ENCODE measurements at regions not wholly inside any gene's neighbourhood (a gene's known extent, or its start where the extent isn't known, plus 50 kb on each side); places are given as distances from the start of the nearest gene placed in this dataset.

GRCh38 chr10:8590518-8590917 is 536.0 kb downstream of the GATA3 start:
- no peak for DNase-seq (ENCODE audit: low read depth in 2 of 3, low spot score in 1 of 3)

DNA sequence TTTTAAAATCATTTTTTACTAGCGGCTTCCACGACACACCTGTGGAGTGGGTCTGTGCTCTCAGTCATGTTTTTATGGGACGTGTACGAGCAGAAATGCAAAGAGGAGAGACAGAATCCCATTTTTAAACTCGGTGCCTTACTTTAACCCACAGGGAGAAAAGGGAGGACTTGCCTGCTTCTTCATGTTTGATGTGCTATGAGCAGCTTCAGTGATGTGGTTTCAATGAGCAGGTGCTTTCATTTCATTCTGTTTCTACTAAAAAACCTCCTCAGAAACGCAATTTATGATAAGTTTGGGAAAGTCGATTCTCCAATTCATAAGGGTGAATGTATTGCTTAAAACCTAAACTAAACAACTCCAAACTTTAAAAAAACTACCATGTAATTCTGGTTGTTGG is 537.2 kb downstream of the GATA3 start:
- no peak for DNase-seq (ENCODE audit: low read depth in 2 of 3, low spot score in 1 of 3)

DNA sequence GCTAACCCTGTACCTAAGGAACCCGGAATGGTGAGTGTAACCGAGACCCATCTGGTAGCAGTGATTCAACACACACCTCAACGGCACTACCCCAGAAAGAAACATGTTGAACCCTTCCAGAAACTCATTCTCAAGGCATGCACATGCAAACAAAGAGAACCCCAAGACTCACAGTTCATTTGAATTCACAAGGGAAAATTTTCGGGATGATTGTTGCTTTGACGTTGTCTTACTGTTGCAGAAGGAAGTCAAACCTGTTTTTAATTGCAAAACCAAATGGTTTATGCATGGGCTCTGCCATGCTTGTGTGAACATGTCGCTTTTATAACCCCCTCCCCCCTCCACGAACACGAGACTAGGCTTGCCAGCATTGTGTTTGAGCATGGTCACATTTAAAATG is 539.7 kb downstream of the GATA3 start:
- no peak for DNase-seq (ENCODE audit: low read depth in 2 of 3, low spot score in 1 of 3)

- DNase-seq (ENCODE audit: low read depth in 2 of 3, low spot score in 1 of 3), result no peak
Observed at GRCh38 chr10:8594711-8595110, 540.2 kb downstream of the GATA3 start.

- no peak for DNase-seq (ENCODE audit: low read depth in 2 of 3, low spot score in 1 of 3)
Observed at GRCh38 chr10:8595140-8595539, 540.7 kb downstream of the GATA3 start.

- DNase-seq (ENCODE audit: low read depth in 2 of 3, low spot score in 1 of 3), result no peak
Observed at GRCh38 chr10:8596929-8597472, 542.5 kb downstream of the GATA3 start.

DNA sequence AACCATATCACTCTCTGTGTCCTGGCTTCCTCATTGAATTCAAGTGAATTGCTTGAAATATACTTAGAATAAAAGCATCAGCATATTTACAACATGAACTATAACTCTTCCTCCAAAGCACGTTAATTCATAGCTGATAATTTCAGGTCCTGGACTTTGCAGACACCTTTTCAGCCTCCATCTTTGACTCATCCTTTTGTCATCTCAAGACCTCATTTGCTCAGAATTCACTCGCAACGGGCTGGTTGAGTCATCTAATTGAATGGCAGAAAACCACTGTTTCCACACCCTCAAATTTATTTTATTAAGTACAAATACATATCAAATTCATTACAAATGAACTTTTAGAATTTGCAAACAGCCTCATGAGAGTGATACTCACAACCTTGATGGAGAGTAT is 545.7 kb downstream of the GATA3 start:
- peak in 1 of 3 donors; percentile 10 for DNase-seq (ENCODE audit: low read depth in 2 of 3, low spot score in 1 of 3)

DNA sequence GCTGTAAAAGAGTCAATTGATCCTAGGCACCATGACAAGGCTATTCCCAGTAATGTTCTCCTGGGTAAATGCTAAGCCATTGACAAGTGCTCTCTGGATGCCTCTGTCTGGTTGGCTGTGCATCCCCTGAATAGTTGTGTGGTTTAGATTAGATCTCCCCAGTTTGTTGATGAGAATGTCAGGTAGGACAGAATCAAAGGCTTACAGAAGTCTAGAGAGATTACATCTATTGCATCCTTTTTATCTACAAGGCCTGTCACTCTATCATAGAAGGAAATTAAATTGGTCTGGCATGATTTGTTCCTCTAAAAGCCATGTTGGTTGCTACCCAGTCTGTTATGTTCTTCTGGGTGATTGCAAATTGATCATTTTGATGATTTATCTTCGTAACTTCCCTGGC is 548.3 kb downstream of the GATA3 start:
- no peak for DNase-seq (ENCODE audit: low read depth in 2 of 3, low spot score in 1 of 3)

GRCh38 chr10:8614054-8614565 is 559.6 kb downstream of the GATA3 start:
- no peak for DNase-seq (ENCODE audit: low read depth in 2 of 3, low spot score in 1 of 3)

DNA sequence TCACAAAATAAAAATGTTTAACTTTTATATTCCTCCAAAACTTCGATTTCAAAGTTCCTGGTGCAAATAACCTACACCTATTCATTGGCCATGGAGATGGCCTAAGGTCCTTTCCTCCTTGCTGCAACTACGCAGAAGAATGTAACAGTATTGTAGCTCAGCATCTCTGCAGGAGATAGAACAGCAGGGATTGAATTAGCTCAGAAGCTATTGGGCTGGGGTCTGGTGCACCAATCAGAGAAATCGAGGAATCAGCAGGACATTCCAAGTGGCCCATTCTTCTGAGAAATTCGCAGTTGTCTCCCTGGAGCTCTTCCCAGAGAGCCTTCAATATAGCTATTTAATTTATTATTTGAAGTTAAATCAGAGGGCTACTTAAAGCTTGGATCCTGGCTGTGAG is 560.6 kb downstream of the GATA3 start:
- DNase-seq (ENCODE audit: low read depth in 2 of 3, low spot score in 1 of 3), result no peak

GRCh38 chr10:8616166-8616565 is 561.7 kb downstream of the GATA3 start:
- no peak for DNase-seq (ENCODE audit: low read depth in 2 of 3, low spot score in 1 of 3)

GRCh38 chr10:8617792-8618191 is 563.3 kb downstream of the GATA3 start:
- DNase-seq (ENCODE audit: low read depth in 2 of 3, low spot score in 1 of 3), result no peak

GRCh38 chr10:8618834-8619233 is 564.3 kb downstream of the GATA3 start:
- DNase-seq (ENCODE audit: low read depth in 2 of 3, low spot score in 1 of 3), result no peak

DNA sequence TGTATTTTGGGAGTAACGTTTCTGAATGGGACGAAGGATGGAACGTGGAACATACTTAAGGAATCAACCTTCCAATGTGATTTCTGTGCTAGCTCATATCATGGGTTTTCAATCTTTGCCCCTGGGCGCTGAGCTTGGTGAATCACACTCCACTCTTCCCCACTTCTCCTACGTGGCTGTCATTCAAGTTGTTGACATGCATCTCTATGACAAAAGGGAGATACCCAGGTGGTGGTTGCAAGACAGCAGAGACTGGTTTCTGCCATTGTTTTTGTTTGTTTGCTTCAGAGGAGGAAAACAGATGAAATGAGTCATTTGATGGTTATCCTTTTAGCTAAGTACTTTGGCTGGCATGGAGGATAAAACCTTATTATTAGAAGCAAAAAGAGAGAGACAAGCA is 573.9 kb downstream of the GATA3 start:
- DNase-seq (ENCODE audit: low read depth in 2 of 3, low spot score in 1 of 3), result no peak

DNA sequence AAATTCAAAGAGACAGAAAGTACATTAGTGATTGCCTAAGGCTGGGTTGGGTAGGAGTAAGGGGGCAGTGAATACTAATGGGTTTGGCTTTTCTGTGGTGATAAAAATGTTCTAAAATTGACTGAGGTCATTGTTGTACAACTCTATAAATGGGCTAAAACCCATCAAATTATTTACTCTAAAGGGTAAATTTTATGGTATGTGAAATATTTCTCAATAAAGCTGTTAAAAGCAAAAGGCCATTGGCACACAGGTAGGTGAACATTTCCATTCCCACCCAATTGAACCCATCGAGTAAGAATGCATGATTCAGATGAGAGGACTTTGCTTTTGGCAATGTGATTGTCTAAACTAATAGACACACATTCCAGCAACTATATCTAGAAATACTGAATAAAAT is 579.4 kb downstream of the GATA3 start:
- DNase-seq (ENCODE audit: low read depth in 2 of 3, low spot score in 1 of 3), result no peak

- no peak for DNase-seq (ENCODE audit: low read depth in 2 of 3, low spot score in 1 of 3)
Observed at GRCh38 chr10:8636371-8636770, 581.9 kb downstream of the GATA3 start.

GRCh38 chr10:8637640-8638039 is 583.2 kb downstream of the GATA3 start:
- no peak for DNase-seq (ENCODE audit: low read depth in 2 of 3, low spot score in 1 of 3)

GRCh38 chr10:8638088-8638672 is 583.7 kb downstream of the GATA3 start:
- no peak for DNase-seq (ENCODE audit: low read depth in 2 of 3, low spot score in 1 of 3)

GRCh38 chr10:8639486-8640185 is 585.1 kb downstream of the GATA3 start:
- no peak for DNase-seq (ENCODE audit: low read depth in 2 of 3, low spot score in 1 of 3)

- DNase-seq (ENCODE audit: low read depth in 2 of 3, low spot score in 1 of 3), result no peak
Observed at GRCh38 chr10:8640301-8640700, 585.8 kb downstream of the GATA3 start.

GRCh38 chr10:8640878-8641277 is 586.4 kb downstream of the GATA3 start:
- DNase-seq (ENCODE audit: low read depth in 2 of 3, low spot score in 1 of 3), result no peak

- DNase-seq (ENCODE audit: low read depth in 2 of 3, low spot score in 1 of 3), result no peak
Observed at GRCh38 chr10:8656261-8656660, 601.8 kb downstream of the GATA3 start.

DNA sequence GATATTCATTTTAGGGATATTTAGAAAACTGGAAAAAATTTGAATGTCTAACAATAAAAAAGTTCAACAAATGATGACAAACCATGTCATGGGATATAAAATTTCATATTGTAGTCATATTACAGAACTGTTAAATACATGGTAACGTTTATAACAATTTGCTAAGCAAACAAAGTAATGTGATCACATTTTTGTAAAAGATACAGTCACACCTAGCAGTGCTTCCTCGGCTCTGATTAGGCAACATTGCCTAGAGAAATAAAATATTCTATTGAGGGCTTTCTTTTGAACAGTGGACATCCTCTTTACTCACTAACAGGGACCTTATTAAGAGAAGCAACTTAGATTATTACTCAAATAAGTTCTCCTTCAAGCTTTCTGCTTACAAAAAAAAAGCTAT is 605.5 kb downstream of the GATA3 start:
- no peak for DNase-seq (ENCODE audit: low read depth in 2 of 3, low spot score in 1 of 3)

All from stimulated activated CD4-positive, alpha-beta T cell treated with anti-CD3 and anti-CD28 coated beads, Interleukin-12 subunit alpha, Interleukin-12 subunit beta, amount 100 ng/mL, for 48 hours (primary cell).